Vagina (tissue), 2 donors: ENCODE measurements at regions not wholly inside any gene's neighbourhood (a gene's known extent, or its start where the extent isn't known, plus 50 kb on each side); places are given as distances from the start of the nearest gene placed in this dataset.
"Not testable (repeated sequence)": the region's sequence is repeated elsewhere in the genome, so short reads cannot be mapped to it uniquely, and the experiment has no call there.

Experiments
- DNase-seq, 2 donors: peaks; one replicate each; pipeline ENCODE4 v3.0.0-alpha.2; 2017; ENCODE audit errors: extremely low spot score in 2 of 2
- H3K27ac ChIP-seq: fragments of 200-600 bp; sonication (generic); one replicate; pipeline ENCODE4 v1.5.1; 2019
- H3K27me3 ChIP-seq: fragments of 200-600 bp; sonication (generic); one replicate; pipeline ENCODE4 v1.5.1; 2019
- H3K36me3 ChIP-seq, 2 donors: fragments of 200-600 bp; sonication (generic); one replicate each; pipeline ENCODE4 v1.5.1; 2017 to 2019
- H3K4me1 ChIP-seq: fragments of 200-600 bp; sonication (generic); one replicate; pipeline ENCODE4 v1.5.1; 2019
- H3K4me3 ChIP-seq, 2 donors: fragments of 200-600 bp; sonication (generic); 1 replicate in 1 of 2; 2 replicates in 1 of 2; pipeline ENCODE4 v1.5.1; 2016 to 2019
- H3K9me3 ChIP-seq: fragments of 200-600 bp; sonication (generic); one replicate; pipeline ENCODE4 v1.5.1; 2019
- intact Hi-C: fragments of 100-400 bp; cut with DNase I; formaldehyde crosslinking; loops from one replicate; pipeline ENCODE4 v1.15.1; 2023

GRCh38 chr1:120600442-120601041, 123.2 kb upstream of the NBPF26 start:
- DNase-seq, H3K4me1 ChIP-seq, H3K36me3 ChIP-seq, intact Hi-C loops, H3K4me3 ChIP-seq, H3K27me3 ChIP-seq, H3K27ac ChIP-seq, H3K9me3 ChIP-seq: not testable (repeated sequence)

- H3K9me3 ChIP-seq, H3K4me1 ChIP-seq, H3K27me3 ChIP-seq, intact Hi-C loops, H3K36me3 ChIP-seq, H3K4me3 ChIP-seq, H3K27ac ChIP-seq, DNase-seq: not testable (repeated sequence)
Observed at GRCh38 chr1:120607882-120608281, 115.9 kb upstream of the NBPF26 start.

GRCh38 chr1:120608314-120609014, 115.3 kb upstream of the NBPF26 start:
- H3K36me3 ChIP-seq, H3K9me3 ChIP-seq, DNase-seq, intact Hi-C loops, H3K27ac ChIP-seq, H3K4me1 ChIP-seq, H3K4me3 ChIP-seq, H3K27me3 ChIP-seq: not testable (repeated sequence)

GRCh38 chr1:120609015-120609573, 114.7 kb upstream of the NBPF26 start:
- DNase-seq, H3K27me3 ChIP-seq, H3K27ac ChIP-seq, H3K4me3 ChIP-seq, H3K4me1 ChIP-seq, intact Hi-C loops, H3K9me3 ChIP-seq, H3K36me3 ChIP-seq: not testable (repeated sequence)

GRCh38 chr1:120609834-120610233, 113.9 kb upstream of the NBPF26 start:
- intact Hi-C loops, DNase-seq, H3K36me3 ChIP-seq, H3K27me3 ChIP-seq, H3K27ac ChIP-seq, H3K9me3 ChIP-seq, H3K4me1 ChIP-seq, H3K4me3 ChIP-seq: not testable (repeated sequence)

- intact Hi-C loops, DNase-seq, H3K9me3 ChIP-seq, H3K4me1 ChIP-seq, H3K27me3 ChIP-seq, H3K36me3 ChIP-seq, H3K4me3 ChIP-seq, H3K27ac ChIP-seq: not testable (repeated sequence)
Observed at GRCh38 chr1:120614931-120615639, 108.7 kb upstream of the NBPF26 start.

GRCh38 chr1:120617493-120617892, 106.3 kb upstream of the NBPF26 start:
- H3K4me1 ChIP-seq, H3K9me3 ChIP-seq, DNase-seq, H3K27ac ChIP-seq, intact Hi-C loops, H3K36me3 ChIP-seq, H3K27me3 ChIP-seq, H3K4me3 ChIP-seq: not testable (repeated sequence)

- H3K27ac ChIP-seq, H3K4me1 ChIP-seq, H3K4me3 ChIP-seq, H3K27me3 ChIP-seq, H3K36me3 ChIP-seq, DNase-seq, H3K9me3 ChIP-seq, intact Hi-C loops: not testable (repeated sequence)
Observed at GRCh38 chr1:120619867-120620692, 103.7 kb upstream of the NBPF26 start.

GRCh38 chr1:120620693-120620969, 103.1 kb upstream of the NBPF26 start:
- DNase-seq, H3K36me3 ChIP-seq, intact Hi-C loops, H3K27ac ChIP-seq, H3K4me3 ChIP-seq, H3K4me1 ChIP-seq, H3K9me3 ChIP-seq, H3K27me3 ChIP-seq: not testable (repeated sequence)

GRCh38 chr1:120621278-120621677, 102.5 kb upstream of the NBPF26 start:
- H3K4me1 ChIP-seq, H3K9me3 ChIP-seq, H3K27ac ChIP-seq, intact Hi-C loops, DNase-seq, H3K36me3 ChIP-seq, H3K4me3 ChIP-seq, H3K27me3 ChIP-seq: not testable (repeated sequence)

- H3K9me3 ChIP-seq, DNase-seq, H3K4me1 ChIP-seq, intact Hi-C loops, H3K27me3 ChIP-seq, H3K27ac ChIP-seq, H3K4me3 ChIP-seq, H3K36me3 ChIP-seq: not testable (repeated sequence)
Observed at GRCh38 chr1:120623539-120623938, 100.2 kb upstream of the NBPF26 start.

GRCh38 chr1:120624565-120625064, 99.1 kb upstream of the NBPF26 start:
- H3K4me3 ChIP-seq, H3K4me1 ChIP-seq, H3K27ac ChIP-seq, H3K36me3 ChIP-seq, intact Hi-C loops, H3K9me3 ChIP-seq, DNase-seq, H3K27me3 ChIP-seq: not testable (repeated sequence)

- H3K27me3 ChIP-seq, H3K4me3 ChIP-seq, H3K27ac ChIP-seq: not testable (repeated sequence)
Observed at GRCh38 chr1:120629832-120630455, 93.8 kb upstream of the NBPF26 start.

More at GRCh38 chr1:120629832-120630455, 93.8 kb upstream of the NBPF26 start:
- DNase-seq, H3K36me3 ChIP-seq, intact Hi-C loops, H3K4me1 ChIP-seq, H3K9me3 ChIP-seq: not testable (repeated sequence)
